DMS 273 treated with DMSO at 0.1 percent for 48 hours (cell line): ENCODE measurements at regions not wholly inside any gene's neighbourhood (a gene's known extent, or its start where the extent isn't known, plus 50 kb on each side); places are given as distances from the start of the nearest gene placed in this dataset.

ENCODE experiments used
- DNase-seq: peaks from one replicate; lab custom pipeline; 2025; lab: John Stamatoyannopoulos, UW

- DNase-seq: no peak
Measured at GRCh38 chr14:65186951-65187350, 84.6 kb upstream of the MAX start.

DNA sequence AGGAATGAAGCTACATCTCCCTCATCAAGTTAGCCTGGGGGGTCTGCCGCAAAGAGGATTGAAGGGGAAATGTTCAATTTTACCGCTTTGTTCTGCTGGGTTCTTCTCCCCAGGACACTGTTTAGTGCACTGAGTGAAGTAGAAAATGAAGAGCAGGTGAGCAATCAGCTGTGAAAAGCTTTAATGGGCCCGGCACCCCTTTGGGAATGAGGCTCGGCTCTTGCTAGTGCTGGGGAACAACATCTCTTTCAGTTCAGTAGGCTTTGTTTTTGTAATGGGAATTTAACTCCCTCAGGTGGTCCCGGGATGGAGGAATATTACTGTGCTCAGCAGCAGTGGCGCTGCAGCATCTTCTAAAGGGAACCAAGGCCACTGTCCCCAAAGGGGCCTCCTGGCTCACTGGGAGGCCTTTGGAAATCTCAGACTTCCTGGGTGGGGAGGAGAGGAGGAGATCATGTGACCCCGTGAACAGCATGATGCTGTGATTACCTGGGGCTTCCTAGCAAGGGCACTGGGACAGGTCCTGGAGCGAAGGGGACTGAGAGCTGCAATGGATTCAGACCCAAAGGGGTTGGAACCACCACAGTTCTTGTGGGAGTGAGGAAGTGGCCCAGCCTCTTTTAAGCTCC is 85.2 kb upstream of the MAX start:
- DNase-seq: no peak

GRCh38 chr14:65190312-65190711 is 88.0 kb upstream of the MAX start:
- DNase-seq: no peak

DNA sequence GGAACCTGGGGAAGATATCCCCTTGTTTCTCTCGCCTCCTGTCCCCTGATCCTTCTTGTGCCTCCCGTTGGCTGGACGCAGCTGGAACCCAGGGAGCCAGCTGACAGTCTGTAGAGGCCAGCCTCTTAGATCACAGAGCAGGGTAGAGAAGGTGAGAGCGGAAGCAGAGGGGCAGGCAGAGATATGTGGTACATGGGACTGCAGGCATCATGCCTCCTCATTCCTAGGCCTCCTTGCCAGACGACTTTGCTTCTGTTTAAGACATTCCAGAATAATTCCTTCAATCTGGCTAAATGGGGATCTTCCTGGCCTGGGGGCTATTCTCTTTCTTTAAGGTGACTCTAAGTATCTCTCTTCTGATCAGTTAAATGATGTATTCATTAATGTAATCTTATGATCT is 89.4 kb upstream of the MAX start:
- DNase-seq: no peak

GRCh38 chr14:65192686-65193085 is 90.4 kb upstream of the MAX start:
- DNase-seq: no peak

DNA sequence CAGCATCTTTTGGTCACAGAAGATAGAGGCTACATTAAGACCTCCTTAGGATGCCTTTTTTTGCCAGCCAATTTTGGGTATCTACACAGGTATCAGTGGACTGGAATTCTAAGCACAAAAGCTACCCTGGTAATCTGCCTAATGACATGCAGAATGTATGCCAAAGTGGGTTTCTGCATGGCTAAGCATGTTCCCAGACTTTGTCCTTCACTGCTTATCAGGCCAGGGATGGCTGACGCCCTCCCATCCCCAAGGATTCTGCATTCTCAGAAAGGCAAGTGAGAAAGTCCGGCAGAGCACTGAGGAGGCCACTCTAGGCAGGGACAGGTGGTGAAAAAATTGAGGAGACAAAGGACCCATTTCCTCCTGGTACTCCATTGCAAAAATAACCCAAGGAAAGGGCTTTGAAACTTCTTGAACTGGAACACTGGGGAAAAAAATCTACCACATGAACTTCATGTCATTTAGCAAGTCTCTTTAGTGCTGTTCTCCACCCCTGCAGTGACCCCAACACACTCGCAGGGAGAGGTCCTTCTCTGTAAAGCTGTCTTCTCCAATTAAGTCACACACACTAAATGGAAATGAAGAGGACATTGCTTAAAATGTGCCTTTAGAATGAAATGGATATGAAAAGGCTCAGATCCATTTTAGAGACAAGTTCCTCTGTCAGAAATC is 91.7 kb upstream of the MAX start:
- DNase-seq: no peak

GRCh38 chr14:65195042-65195719 is 92.9 kb upstream of the MAX start:
- no peak for DNase-seq

DNA sequence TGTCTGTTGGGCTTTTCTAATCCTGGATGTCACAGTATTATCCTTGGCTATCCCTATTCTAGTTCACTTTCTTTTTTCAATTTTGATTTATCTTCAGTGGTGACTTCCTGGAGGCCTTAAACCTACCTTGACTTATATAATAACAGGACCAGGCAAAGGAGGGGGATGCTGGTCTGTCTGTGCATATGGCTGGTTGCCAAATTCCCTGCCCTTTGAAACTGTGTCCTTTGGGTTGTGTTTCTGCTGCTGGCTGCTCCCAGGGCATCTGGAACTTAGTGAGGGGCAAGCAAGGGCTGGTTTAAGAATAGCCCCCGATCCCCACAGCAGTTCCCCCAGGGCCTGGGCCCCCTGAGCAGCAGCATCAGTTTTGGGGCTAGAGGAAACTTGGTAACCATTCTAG is 96.0 kb upstream of the MAX start:
- no peak for DNase-seq

DNA sequence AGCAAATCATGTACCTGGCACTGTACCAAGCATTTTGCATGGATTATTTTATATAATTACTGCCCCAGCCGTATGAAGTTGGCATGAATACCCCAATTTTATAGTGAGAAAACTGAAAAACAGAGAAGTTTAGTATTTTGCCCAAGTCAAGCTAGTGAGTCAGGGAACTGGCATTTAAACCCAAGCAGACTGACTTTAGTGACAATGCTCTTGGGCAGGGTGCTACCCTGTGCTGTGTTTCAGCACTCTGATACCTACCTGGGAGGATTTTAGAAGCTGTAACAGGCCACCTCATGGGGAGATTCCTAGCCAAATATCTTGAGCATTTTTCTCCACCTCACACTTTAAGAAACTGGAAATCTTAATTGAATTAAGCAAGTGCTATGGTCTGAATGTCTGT is 98.1 kb upstream of the MAX start:
- DNase-seq: no peak

GRCh38 chr14:65203574-65203973 is 101.3 kb upstream of the MAX start:
- no peak for DNase-seq

GRCh38 chr14:65204056-65204455 is 101.7 kb upstream of the MAX start:
- no peak for DNase-seq

GRCh38 chr14:65206078-65206447 is 103.7 kb upstream of the MAX start:
- no peak for DNase-seq

GRCh38 chr14:65206448-65207096 is 104.3 kb upstream of the MAX start:
- DNase-seq: no peak

- DNase-seq: no peak
Measured at GRCh38 chr14:65208548-65208947, 106.2 kb upstream of the MAX start.

DNA sequence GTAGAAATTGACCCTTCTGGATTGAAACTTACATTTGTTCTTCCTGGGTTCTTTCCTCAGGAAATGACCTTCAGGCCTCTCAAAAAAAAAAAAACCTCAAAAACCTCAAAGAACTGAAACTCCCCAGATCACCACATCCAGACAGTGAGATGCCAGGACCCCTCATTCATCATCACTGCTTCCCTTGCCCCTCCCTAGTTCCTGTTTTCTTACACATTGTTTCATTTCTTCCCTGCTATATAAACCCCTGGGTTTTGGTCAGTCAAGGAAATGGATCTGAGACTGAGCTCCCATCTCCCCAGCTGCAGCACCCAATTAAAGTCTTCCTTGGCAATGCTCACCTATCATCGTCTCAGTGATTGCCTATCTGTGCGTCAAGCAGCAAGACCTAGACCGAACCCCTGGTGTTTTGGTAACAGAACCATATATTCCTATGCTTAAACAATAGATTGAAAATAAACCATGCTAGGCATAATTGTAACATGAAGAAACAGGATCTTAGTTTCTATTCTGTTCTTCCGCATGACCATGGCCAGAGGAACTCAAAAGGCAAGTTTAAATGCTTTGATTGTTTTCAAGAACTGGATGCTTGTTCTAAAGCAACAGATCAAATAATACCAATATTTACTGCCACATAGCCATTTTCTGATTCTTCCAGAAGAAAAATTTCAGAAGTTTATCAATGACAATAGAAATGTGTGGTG is 108.0 kb upstream of the MAX start:
- DNase-seq: no peak

- DNase-seq: no peak
Measured at GRCh38 chr14:65210822-65211182, 108.5 kb upstream of the MAX start.

- DNase-seq: no peak
Measured at GRCh38 chr14:65211341-65211987, 109.1 kb upstream of the MAX start.

DNA sequence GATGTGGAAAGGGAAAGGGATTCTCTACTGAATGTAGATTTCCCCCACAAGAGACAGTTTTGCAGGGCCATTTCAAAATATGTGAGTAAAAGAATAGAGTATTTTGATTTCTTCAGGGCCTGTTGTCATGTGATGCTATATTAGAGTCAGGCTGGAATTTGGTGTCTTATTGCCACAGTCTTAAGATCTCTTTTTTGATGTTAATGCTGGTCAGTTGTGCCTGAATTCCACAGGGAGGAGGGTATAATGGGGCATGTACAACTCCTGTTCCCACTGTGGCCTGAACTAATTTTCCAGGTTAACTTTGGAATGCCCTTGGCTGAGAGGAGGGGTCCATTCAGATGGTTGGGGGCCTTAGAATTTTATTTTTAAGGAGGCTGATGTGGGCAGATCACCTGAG is 111.0 kb upstream of the MAX start:
- DNase-seq: no peak

DNA sequence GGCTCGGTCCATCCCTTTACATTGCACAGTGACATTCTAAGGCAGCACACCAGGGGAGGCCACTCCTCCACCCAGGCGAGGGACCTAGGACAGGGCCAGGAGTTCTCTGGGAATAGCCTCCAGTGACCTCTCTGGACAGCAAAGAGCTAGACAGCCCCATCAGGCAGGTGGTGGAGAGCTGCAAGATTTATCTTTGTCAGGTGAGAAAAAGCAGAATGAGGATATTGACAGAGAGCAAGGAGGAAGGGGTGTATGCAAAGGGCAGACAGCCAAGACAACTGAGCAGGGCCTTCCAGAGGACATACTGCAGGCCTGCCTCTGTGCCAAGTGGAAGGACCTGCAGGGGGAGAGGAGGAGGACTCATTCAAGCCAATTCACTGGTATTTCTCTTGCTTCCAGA is 112.4 kb upstream of the MAX start:
- DNase-seq: no peak

DNA sequence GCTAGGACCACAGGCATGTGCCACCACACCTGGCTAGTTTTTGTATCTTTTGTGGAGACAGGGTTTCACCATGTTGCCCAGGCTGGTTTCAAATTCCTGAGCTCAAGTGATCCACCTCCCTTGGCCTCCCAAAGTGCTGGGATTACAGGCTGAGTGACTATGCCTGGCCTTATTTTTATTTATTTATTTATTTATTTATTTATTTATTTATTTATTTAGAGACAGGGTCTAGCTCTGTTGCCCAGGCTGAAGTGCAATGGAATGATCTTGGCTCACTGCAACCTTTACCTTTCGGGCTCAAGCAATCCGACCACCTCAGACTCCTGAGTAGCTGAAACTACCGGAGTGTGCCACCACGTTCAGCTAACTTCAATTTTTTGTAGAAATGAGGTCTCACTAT is 117.0 kb upstream of the MAX start:
- no peak for DNase-seq

DNA sequence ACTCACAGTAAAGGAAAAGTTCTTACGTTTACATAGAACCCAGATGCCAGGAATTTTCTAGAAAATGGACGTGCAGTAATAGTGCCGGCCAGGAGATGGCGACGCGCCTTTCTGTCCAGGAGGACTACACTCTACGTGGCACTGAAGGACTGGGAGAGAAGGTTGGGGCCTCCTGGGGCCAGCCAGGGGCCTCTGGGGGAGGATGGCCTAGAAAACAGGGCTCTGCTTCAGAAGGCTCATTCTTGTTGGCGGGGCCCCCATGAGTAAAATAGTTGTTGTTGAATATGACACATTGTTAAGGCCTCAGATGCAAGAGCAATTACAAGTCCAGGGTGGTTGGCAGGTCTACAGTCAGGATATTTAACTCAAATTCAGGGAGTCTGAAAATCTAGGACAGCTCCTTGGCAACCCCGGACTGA is 120.1 kb upstream of the MAX start:
- no peak for DNase-seq

DNA sequence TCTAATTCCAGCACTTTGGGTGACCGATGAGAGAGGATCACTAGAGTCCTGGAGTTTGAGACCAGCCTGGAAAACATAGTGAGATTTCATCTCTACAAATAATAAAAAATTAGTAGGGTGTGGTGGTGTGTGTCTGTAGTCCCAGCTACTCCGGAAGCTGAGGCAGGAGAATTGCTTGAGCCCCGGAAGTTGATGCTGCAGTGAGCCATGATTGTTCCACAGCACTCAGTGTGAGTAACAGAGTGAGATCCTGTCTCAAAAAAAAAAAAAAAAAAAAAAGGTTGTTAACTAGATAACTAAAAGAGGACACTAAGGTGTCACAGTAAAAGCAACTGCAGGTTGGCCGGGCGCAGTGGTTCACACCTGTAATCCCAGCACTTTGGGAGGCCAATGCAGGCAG is 121.3 kb upstream of the MAX start:
- DNase-seq: no peak
